Suprapubic skin (tissue), 4 donors: ENCODE measurements at regions not wholly inside any gene's neighbourhood (a gene's known extent, or its start where the extent isn't known, plus 50 kb on each side); places are given as distances from the start of the nearest gene placed in this dataset.

Experiments
- DNase-seq, 2 donors: peaks; one replicate each; pipeline ENCODE4 v3.0.0-alpha.2; 2019; ENCODE audit warnings: low spot score in 2 of 2
- H3K27ac ChIP-seq: fragments of 200-600 bp; sonication (generic); one replicate; pipeline ENCODE4 v1.5.1; 2019
- H3K27me3 ChIP-seq: fragments of 200-600 bp; sonication (generic); one replicate; pipeline ENCODE4 v1.5.1; 2019
- H3K36me3 ChIP-seq: fragments of 200-600 bp; sonication (generic); one replicate; pipeline ENCODE4 v1.5.1; 2019
- H3K4me1 ChIP-seq: fragments of 200-600 bp; sonication (generic); one replicate; pipeline ENCODE4 v1.5.1; 2019
- H3K4me3 ChIP-seq: fragments of 200-600 bp; sonication (generic); one replicate; pipeline ENCODE4 v1.5.1; 2019; ENCODE audit warnings: mild to moderate bottlenecking
- H3K9me3 ChIP-seq: fragments of 200-600 bp; sonication (generic); one replicate; pipeline ENCODE4 v1.5.1; 2019
- EP300 ChIP-seq: sonication (generic); formaldehyde crosslinking; IDR thresholded peaks from one replicate; pipeline ENCODE4 v1.6.1; 2017; ENCODE audit warnings: antibody characterized with exemption
- POLR2A ChIP-seq, 2 donors: fragments of 450-650 bp; IDR thresholded peaks; one replicate each; pipeline ENCODE4 v1.6.1; 2017; ENCODE audit warnings: antibody characterized with exemption in 2 of 2, mild to moderate bottlenecking in 2 of 2, moderate library complexity in 2 of 2
- POLR2AphosphoS5 ChIP-seq, 3 donors: sonication (generic); formaldehyde crosslinking; IDR thresholded peaks; one replicate each; pipeline ENCODE4 v1.6.1; 2017; ENCODE audit warnings: antibody characterized with exemption in 3 of 3
- WGBS: methylation state at CpG from one replicate; pipeline ENCODE4 v1.1.5; 2018; 5-methylcytosine and 5-hydroxymethylcytosine counted together
- TF ChIP-seq, protein P1 (sequence below), 2 donors: fragments of 200-600 bp in 1 of 2; fragments of 450-650 bp in 1 of 2; sonication (generic) in 1 of 2; IDR thresholded peaks; one replicate each; pipeline ENCODE4 v1.5.1; 2016 to 2019; ENCODE audit warnings: antibody characterized with exemption in 2 of 2, mild to moderate bottlenecking in 1 of 2, moderate library complexity in 1 of 2

DNA sequence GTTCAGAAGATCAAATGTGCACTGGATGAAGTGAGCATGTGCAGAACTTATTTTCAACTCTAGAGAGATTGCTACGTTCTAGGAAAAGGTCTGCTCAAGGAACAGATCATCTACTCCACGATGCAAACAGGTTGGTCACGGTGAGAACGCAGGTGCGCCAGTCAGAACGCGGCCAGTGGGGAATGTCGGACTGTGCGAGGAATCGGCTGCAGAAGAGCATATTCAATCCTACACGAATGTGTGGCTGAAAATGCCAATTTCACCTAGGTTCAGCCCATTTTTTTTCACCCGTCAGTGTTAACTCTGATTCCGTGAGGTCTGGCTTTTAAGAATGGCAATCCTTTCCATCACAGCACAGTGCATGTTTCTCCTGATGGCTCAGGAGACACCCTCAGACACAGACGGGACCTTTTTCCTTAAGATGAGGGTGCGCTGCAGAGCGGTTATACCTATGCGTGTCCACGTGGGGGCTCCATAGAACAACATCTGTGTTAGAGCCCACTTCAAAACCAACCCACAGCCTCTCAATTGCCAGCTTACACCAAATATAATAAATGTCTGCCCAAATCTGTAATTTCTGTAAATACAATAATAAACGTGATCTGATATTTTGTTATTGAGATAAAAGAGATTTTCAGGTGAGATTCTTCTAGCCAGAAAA, 250.4 kb downstream of the FOXA2 start:
- no peak for TF ChIP-seq EP300
- TF ChIP-seq, protein P1, sequence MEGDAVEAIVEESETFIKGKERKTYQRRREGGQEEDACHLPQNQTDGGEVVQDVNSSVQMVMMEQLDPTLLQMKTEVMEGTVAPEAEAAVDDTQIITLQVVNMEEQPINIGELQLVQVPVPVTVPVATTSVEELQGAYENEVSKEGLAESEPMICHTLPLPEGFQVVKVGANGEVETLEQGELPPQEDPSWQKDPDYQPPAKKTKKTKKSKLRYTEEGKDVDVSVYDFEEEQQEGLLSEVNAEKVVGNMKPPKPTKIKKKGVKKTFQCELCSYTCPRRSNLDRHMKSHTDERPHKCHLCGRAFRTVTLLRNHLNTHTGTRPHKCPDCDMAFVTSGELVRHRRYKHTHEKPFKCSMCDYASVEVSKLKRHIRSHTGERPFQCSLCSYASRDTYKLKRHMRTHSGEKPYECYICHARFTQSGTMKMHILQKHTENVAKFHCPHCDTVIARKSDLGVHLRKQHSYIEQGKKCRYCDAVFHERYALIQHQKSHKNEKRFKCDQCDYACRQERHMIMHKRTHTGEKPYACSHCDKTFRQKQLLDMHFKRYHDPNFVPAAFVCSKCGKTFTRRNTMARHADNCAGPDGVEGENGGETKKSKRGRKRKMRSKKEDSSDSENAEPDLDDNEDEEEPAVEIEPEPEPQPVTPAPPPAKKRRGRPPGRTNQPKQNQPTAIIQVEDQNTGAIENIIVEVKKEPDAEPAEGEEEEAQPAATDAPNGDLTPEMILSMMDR (IDR thresholded peaks at IDR 0.05): peak; percentile 28 to 79
- no peak for TF ChIP-seq POLR2AphosphoS5 (IDR thresholded peaks at IDR 0.05)
- WGBS: 42% methylated on average over 19 of the region's 19 CpGs
- Histone ChIP-seq H3K4me3 (no peak overlapping the region), H3K27ac (no peak overlapping the region), H3K36me3 (no peaks in the 10 kb centered on the region), H3K9me3 (no peaks in the 10 kb centered on the region), H3K4me1 (no peaks in the 10 kb centered on the region), H3K27me3 (peaks cover 5% of the 10 kb centered on the region)
- no peak for DNase-seq

DNA sequence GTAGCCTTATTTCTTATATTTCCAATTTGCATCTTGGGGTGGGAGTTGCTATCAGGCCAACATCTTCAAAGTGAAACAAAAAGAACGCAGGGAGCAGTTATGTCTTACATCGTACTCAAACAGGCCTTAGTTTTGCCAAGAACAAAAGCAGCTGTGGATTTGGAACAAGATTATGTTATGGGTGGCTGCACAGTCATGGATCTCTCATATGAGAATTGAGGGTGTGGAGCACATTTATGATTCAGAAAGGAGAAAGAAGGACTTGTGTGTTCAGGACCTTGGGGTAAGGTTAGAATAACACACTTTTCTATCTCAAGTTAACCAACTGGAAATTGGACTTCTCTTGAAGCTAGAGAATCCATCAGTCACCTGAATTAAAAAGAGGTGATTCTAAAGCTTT, 259.9 kb downstream of the FOXA2 start:
- Histone ChIP-seq H3K27me3 (no peaks in the 10 kb centered on the region), H3K27ac (no peak overlapping the region), H3K4me1 (no peaks in the 10 kb centered on the region), H3K9me3 (no peaks in the 10 kb centered on the region), H3K4me3 (no peak overlapping the region), H3K36me3 (no peaks in the 10 kb centered on the region)
- no peak for DNase-seq
- TF ChIP-seq POLR2AphosphoS5 (IDR thresholded peaks at IDR 0.05): no peak
- TF ChIP-seq, protein P1 (IDR thresholded peaks at IDR 0.05): no peak
- no peak for TF ChIP-seq POLR2A (IDR thresholded peaks at IDR 0.05)
- TF ChIP-seq EP300: no peak
- 34% methylated on average over 2 of the region's 2 CpGs for WGBS

DNA sequence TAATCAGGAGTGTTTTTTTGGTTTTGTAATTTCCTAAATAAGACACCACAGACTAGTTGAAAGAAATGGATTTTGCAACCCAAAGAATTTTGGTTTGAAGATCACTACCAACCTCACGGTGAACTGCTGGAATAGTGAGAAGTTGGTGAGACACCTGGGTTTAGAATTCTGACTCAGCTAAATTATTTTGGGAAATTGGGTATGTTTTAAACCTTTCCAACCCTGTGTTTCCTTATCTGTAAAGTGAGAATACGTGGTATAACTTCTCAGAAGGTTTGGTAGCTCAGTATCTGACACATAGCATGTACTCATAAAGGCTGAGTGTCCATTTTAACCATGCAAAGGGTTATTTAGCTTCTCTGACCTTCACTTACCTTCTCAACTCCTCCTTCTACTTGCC, 261.9 kb downstream of the FOXA2 start:
- DNase-seq: no peak
- H3K27me3 ChIP-seq: no peaks in the 10 kb centered on the region
- no peak overlapping the region for H3K27ac ChIP-seq
- no peak overlapping the region for H3K4me3 ChIP-seq
- TF ChIP-seq POLR2AphosphoS5 (IDR thresholded peaks at IDR 0.05) (no peak), POLR2A (IDR thresholded peaks at IDR 0.05) (no peak), EP300 (no peak)
- TF ChIP-seq, protein P1 (IDR thresholded peaks at IDR 0.05): no peak
- no peaks in the 10 kb centered on the region for H3K36me3 ChIP-seq
- H3K4me1 ChIP-seq: no peaks in the 10 kb centered on the region
- H3K9me3 ChIP-seq: no peaks in the 10 kb centered on the region
- 42% methylated on average over 2 of the region's 2 CpGs for WGBS

DNA sequence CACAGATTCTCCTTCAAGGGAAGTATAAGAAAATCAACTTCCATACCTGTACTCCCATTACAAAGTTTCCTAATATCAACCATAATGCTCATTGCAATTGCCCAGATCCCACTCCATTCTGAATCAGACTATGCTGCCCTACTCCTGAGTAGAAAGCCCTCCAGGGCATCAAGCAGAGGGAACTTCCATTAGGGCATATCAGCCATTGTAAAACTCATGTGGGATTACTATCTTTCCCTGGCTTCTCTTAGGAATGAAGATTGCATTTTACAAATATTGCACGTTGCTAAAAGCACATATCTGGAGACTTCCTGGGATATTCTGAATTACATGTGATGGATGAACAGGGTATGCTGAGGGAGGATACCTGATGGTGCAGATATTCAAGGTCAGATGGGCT, 263.2 kb downstream of the FOXA2 start:
- H3K27me3 ChIP-seq: no peaks in the 10 kb centered on the region
- DNase-seq: no peak
- H3K4me1 ChIP-seq: no peaks in the 10 kb centered on the region
- TF ChIP-seq, protein P1 (IDR thresholded peaks at IDR 0.05): no peak
- no peak for TF ChIP-seq POLR2A (IDR thresholded peaks at IDR 0.05)
- TF ChIP-seq EP300: no peak
- no peak for TF ChIP-seq POLR2AphosphoS5 (IDR thresholded peaks at IDR 0.05)
- H3K9me3 ChIP-seq: no peaks in the 10 kb centered on the region
- WGBS: 71% methylated on average over 1 of the region's 1 CpG
- H3K27ac ChIP-seq: no peak overlapping the region
- H3K36me3 ChIP-seq: no peaks in the 10 kb centered on the region
- H3K4me3 ChIP-seq: no peak overlapping the region

DNA sequence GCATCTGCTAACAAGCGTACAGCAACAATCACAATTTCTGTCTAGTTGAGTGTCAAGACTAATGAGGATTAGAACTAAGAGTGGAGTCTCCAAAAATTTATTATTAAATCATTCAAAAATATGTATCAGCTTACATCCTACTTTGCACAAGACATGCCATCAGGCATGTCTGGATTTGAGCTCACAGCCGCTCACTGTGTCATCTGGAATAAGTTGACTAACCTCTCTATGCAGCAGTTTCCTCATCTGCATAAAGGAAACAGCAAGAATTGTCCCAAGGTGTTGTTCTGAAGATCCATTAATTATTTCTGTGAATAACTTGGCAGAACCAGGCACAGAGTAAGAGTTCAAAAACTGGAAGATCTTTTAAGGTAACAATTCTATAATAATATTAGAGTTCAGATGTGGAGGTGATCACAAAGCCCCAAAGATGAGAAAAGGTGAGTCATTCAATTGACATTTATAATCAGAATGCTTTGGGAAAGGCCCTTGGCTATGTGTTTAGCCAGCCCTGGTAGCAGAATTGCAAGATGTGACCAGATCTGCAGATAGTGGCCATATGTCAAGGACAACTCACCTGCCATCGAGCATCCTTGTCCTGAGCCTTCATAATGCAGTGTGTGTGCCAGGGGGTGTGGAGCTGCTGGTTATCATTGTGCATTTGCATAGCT, 264.0 kb downstream of the FOXA2 start:
- H3K27ac ChIP-seq: no peak overlapping the region
- DNase-seq: no peak
- no peaks in the 10 kb centered on the region for H3K36me3 ChIP-seq
- no peak for TF ChIP-seq POLR2A (IDR thresholded peaks at IDR 0.05)
- TF ChIP-seq, protein P1 (IDR thresholded peaks at IDR 0.05): no peak
- TF ChIP-seq EP300: no peak
- no peak for TF ChIP-seq POLR2AphosphoS5 (IDR thresholded peaks at IDR 0.05)
- no peak overlapping the region for H3K4me3 ChIP-seq
- WGBS: 57% methylated on average over 3 of the region's 3 CpGs
- no peaks in the 10 kb centered on the region for H3K27me3 ChIP-seq
- H3K4me1 ChIP-seq: no peaks in the 10 kb centered on the region
- H3K9me3 ChIP-seq: no peaks in the 10 kb centered on the region
